OCI-LY3 (cell line): ENCODE measurements at regions not wholly inside any gene's neighbourhood (a gene's known extent, or its start where the extent isn't known, plus 50 kb on each side); places are given as distances from the start of the nearest gene placed in this dataset.

Experiments used
- H2AFZ ChIP-seq: fragments of 200-600, 300-600 bp; shearing (Covaris generic); 2 replicates; pipeline ENCODE4 v1.6.0; 2014; ENCODE audit warnings: antibody characterized with exemption, low read depth, low read length
- H3K27ac ChIP-seq: fragments of 200-600, 300-600 bp; sonication (generic); 2 replicates; pipeline ENCODE4 v1.5.1; 2014; ENCODE audit warnings: mild to moderate bottlenecking, low read length, moderate library complexity, mixed read lengths
- H3K27me3 ChIP-seq: fragments of 200-600, 300-600 bp; sonication (generic); 2 replicates; pipeline ENCODE4 v1.6.1; 2014; ENCODE audit warnings: low read depth, low read length, mixed read lengths
- H3K36me3 ChIP-seq: fragments of 200-600, 300-600 bp; sonication (generic); replicated peaks from 2 replicates; pipeline ENCODE3; 2014; ENCODE audit warnings: low read depth, low read length, mixed read lengths
- H3K4me1 ChIP-seq: fragments of 300-600, 200-600 bp; sonication (generic); 2 replicates; pipeline ENCODE4 v1.6.1; 2014; ENCODE audit warnings: low read length, mixed read lengths
- H3K4me2 ChIP-seq: fragments of 200-600, 300-600 bp; sonication (generic); 2 replicates; pipeline ENCODE4 v1.6.1; 2014; ENCODE audit warnings: low read length, mixed read lengths
- H3K4me3 ChIP-seq: fragments of 300-600, 200-600 bp; sonication (generic); 2 replicates; pipeline ENCODE4 v1.5.1; 2014; ENCODE audit warnings: antibody characterized with exemption, mild to moderate bottlenecking, low read length, moderate library complexity
- H3K79me2 ChIP-seq: fragments of 300-600, 200-600 bp; shearing (Covaris generic); 2 replicates; pipeline ENCODE4 v1.6.1; 2014; ENCODE audit warnings: mild to moderate bottlenecking, low read length, mixed read lengths
- H3K9ac ChIP-seq: fragments of 300-600, 200-600 bp; shearing (Covaris generic); 2 replicates; pipeline ENCODE4 v1.6.0; 2014; ENCODE audit warnings: mild to moderate bottlenecking, low read length, moderate library complexity
- H3K9me3 ChIP-seq: fragments of 200-600, 300-600 bp; shearing (Covaris generic); 2 replicates; pipeline ENCODE4 v1.6.1; 2014; ENCODE audit warnings: low read length, mixed read lengths; ENCODE audit not compliant: insufficient read depth
- H4K20me1 ChIP-seq: fragments of 200-600, 300-600 bp; sonication (generic); 2 replicates; pipeline ENCODE4 v1.6.1; 2016; ENCODE audit warnings: low read length, mixed read lengths; ENCODE audit not compliant: insufficient read depth
- CTCF ChIP-seq: fragments of 200-600, 300-600 bp; sonication (generic); IDR thresholded peaks from 2 replicates; pipeline ENCODE4 v1.5.1; 2014; ENCODE audit warnings: antibody characterized with exemption, low read length, low read depth
- EZH2phosphoT487 ChIP-seq: fragments of 200-600 bp; shearing (Covaris generic); IDR thresholded peaks from 2 replicates; pipeline ENCODE4 v1.6.1; 2018; ENCODE audit warnings: antibody characterized with exemption, mixed run types, low read depth

- no peaks in the 10 kb centered on the region for H3K79me2 ChIP-seq
- H3K36me3 ChIP-seq: no peaks in the 10 kb centered on the region
- no peaks in the 10 kb centered on the region for H3K27me3 ChIP-seq
- H3K9ac ChIP-seq: no peak overlapping the region
- H3K9me3 ChIP-seq: no peaks in the 10 kb centered on the region
- no peak overlapping the region for H3K4me3 ChIP-seq
- no peak overlapping the region for H3K27ac ChIP-seq
- TF ChIP-seq CTCF: no peak
- no peak overlapping the region for H2AFZ ChIP-seq
- no peaks in the 10 kb centered on the region for H4K20me1 ChIP-seq
- H3K4me1 ChIP-seq: no peaks in the 10 kb centered on the region
- H3K4me2 ChIP-seq: no peak overlapping the region
Measured at GRCh38 chr4:124415146-124415545, 297.4 kb downstream of the ANKRD50 start.

GRCh38 chr4:124417371-124417770 is 295.2 kb downstream of the ANKRD50 start:
- H3K4me1 ChIP-seq: no peaks in the 10 kb centered on the region

GRCh38 chr4:124420166-124420695 is 292.3 kb downstream of the ANKRD50 start:
- H3K36me3 ChIP-seq: no peaks in the 10 kb centered on the region
- no peak overlapping the region for H3K27ac ChIP-seq
- H3K4me3 ChIP-seq: no peak overlapping the region
- TF ChIP-seq EZH2phosphoT487: no peak
- TF ChIP-seq CTCF: no peak
- no peak overlapping the region for H2AFZ ChIP-seq
- H3K27me3 ChIP-seq: no peaks in the 10 kb centered on the region
- no peak overlapping the region for H3K9ac ChIP-seq
- no peak overlapping the region for H3K4me2 ChIP-seq
- H3K9me3 ChIP-seq: no peaks in the 10 kb centered on the region
- no peaks in the 10 kb centered on the region for H4K20me1 ChIP-seq
- no peaks in the 10 kb centered on the region for H3K4me1 ChIP-seq
- H3K79me2 ChIP-seq: no peaks in the 10 kb centered on the region

More at GRCh38 chr4:124417371-124417770, 295.2 kb downstream of the ANKRD50 start:
- Histone ChIP-seq H3K79me2 (no peaks in the 10 kb centered on the region), H3K36me3 (no peaks in the 10 kb centered on the region), H2AFZ (no peak overlapping the region; the same call in 1 of the 2 replicates), H3K4me2 (no peak overlapping the region), H4K20me1 (no peaks in the 10 kb centered on the region), H3K27ac (no peak overlapping the region), H3K4me3 (no peak overlapping the region), H3K27me3 (no peaks in the 10 kb centered on the region), H3K9me3 (no peaks in the 10 kb centered on the region), H3K9ac (no peak overlapping the region)
- no peak for TF ChIP-seq EZH2phosphoT487
- no peak for TF ChIP-seq CTCF

GRCh38 chr4:124423160-124423559 is 289.4 kb downstream of the ANKRD50 start:
- no peak overlapping the region for H3K9ac ChIP-seq

More at GRCh38 chr4:124423160-124423559, 289.4 kb downstream of the ANKRD50 start:
- Histone ChIP-seq H3K36me3 (no peaks in the 10 kb centered on the region), H3K4me1 (no peaks in the 10 kb centered on the region), H4K20me1 (no peaks in the 10 kb centered on the region), H3K27me3 (no peaks in the 10 kb centered on the region), H3K79me2 (no peaks in the 10 kb centered on the region), H3K4me3 (no peak overlapping the region), H3K9me3 (no peaks in the 10 kb centered on the region), H3K4me2 (no peak overlapping the region), H2AFZ (no peak overlapping the region), H3K27ac (no peak overlapping the region)
- TF ChIP-seq EZH2phosphoT487: no peak
- TF ChIP-seq CTCF: no peak
